HEK293T (cell line): ENCODE measurements at regions not wholly inside any gene's neighbourhood (a gene's known extent, or its start where the extent isn't known, plus 50 kb on each side); places are given as distances from the start of the nearest gene placed in this dataset.

ENCODE experiments used
- CTCF ChIA-PET: fragments of 350-600 bp; formaldehyde crosslinking; extraction: SDS; loops from one replicate; lab custom pipeline; 2021; ENCODE audit warnings: antibody characterized with exemption, inconsistent platforms; lab: Yijun Ruan, JAX
- POLR2A ChIA-PET: fragments of 350-600 bp; formaldehyde crosslinking; extraction: SDS; loops from one replicate; lab custom pipeline; 2020; ENCODE audit warnings: antibody characterized with exemption, inconsistent platforms; lab: Yijun Ruan, JAX
- DNase-seq: peaks from one replicate; pipeline ENCODE4 v3.0.0; 2012; ENCODE audit warnings: mixed read lengths; ENCODE audit errors: extremely low spot score
- ARNT ChIP-seq: fragments of 450-650 bp; IDR thresholded peaks from 2 replicates; pipeline ENCODE4 v1.6.1; 2017; ENCODE audit warnings: mild to moderate bottlenecking
- BHLHE40 ChIP-seq: fragments of 450-650 bp; IDR thresholded peaks from 2 replicates; pipeline ENCODE4 v1.6.1; 2016; ENCODE audit warnings: mild to moderate bottlenecking, moderate library complexity, borderline replicate concordance
- CTBP1 ChIP-seq: fragments of 450-650 bp; IDR thresholded peaks from 2 replicates; pipeline ENCODE4 v1.6.1; 2016; ENCODE audit warnings: borderline replicate concordance
- ELF4 ChIP-seq: fragments of 450-650 bp; IDR thresholded peaks from 2 replicates; pipeline ENCODE4 v1.6.1; 2017; ENCODE audit warnings: antibody characterized with exemption
- FOXA1 ChIP-seq: fragments of 450-650 bp; IDR thresholded peaks from 2 replicates; pipeline ENCODE4 v1.6.1; 2016; ENCODE audit warnings: mild to moderate bottlenecking
- FOXK2 ChIP-seq: fragments of 450-650 bp; IDR thresholded peaks from 2 replicates; pipeline ENCODE4 v1.6.1; 2016; ENCODE audit warnings: mild to moderate bottlenecking
- FOXM1 ChIP-seq: fragments of 450-650 bp; IDR thresholded peaks from 2 replicates; pipeline ENCODE4 v1.6.1; 2017; ENCODE audit warnings: mild to moderate bottlenecking, borderline replicate concordance
- HDGF ChIP-seq: fragments of 450-650 bp; IDR thresholded peaks from 2 replicates; pipeline ENCODE4 v1.6.1; 2017; ENCODE audit warnings: antibody characterized with exemption, borderline replicate concordance
- L3MBTL2 ChIP-seq: fragments of 450-650 bp; conservative IDR thresholded peaks from 2 replicates; pipeline ENCODE4 v1.6.1; 2016; ENCODE audit warnings: mild to moderate bottlenecking
- LEF1 ChIP-seq: fragments of 450-650 bp; IDR thresholded peaks from 2 replicates; pipeline ENCODE4 v1.6.1; 2017; ENCODE audit warnings: mild to moderate bottlenecking, borderline replicate concordance
- NFRKB ChIP-seq: fragments of 450-650 bp; IDR thresholded peaks from 2 replicates; pipeline ENCODE4 v1.6.1; 2016; ENCODE audit warnings: mild to moderate bottlenecking, moderate library complexity
- PKNOX1 ChIP-seq: fragments of 450-650 bp; IDR thresholded peaks from 2 replicates; pipeline ENCODE4 v1.6.1; 2016
- SP1 ChIP-seq: fragments of 450-650 bp; IDR thresholded peaks from 2 replicates; pipeline ENCODE4 v1.6.1; 2017
- SUZ12 ChIP-seq: fragments of 450-650 bp; IDR thresholded peaks from 2 replicates; pipeline ENCODE4 v1.6.1; 2016; ENCODE audit warnings: mild to moderate bottlenecking
- TARDBP ChIP-seq: fragments of 450-650 bp; IDR thresholded peaks from 2 replicates; pipeline ENCODE4 v1.6.1; 2016
- ZNF384 ChIP-seq: fragments of 450-650 bp; IDR thresholded peaks from 2 replicates; pipeline ENCODE4 v1.6.1; 2016

GRCh38 chr3:80549173-80549572 lies 781.4 kb upstream of the ROBO1 start:
- ChIA-PET POLR2A (no interaction called here), CTCF (no interaction called here)
- TF ChIP-seq FOXK2 (no peak), SP1 (no peak), FOXA1 (no peak), ARNT (no peak), BHLHE40 (no peak), LEF1 (no peak), NFRKB (no peak), SUZ12 (no peak), PKNOX1 (no peak), TARDBP (no peak), ZNF384 (no peak), ELF4 (no peak), HDGF (no peak)
- DNase-seq: no peak

DNA sequence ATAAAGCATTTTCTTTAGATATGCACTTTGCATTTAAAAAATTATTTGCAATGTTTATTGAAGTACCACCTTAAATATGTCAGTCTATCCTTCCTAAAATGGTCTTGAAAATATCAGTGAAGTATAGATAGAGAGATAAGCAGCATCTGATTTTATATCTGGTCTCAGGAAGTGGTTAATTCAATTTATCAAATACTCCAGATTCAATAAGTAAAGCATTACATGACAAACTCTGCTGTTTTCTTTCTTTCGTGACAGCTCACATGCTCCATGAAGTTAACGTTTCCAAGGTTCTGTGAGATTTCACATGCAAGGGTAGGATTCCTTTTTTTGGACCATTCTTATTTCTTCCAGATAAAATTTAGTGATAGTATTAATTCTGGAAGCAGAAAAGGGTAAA lies 775.4 kb upstream of the ROBO1 start:
- TF ChIP-seq PKNOX1 (no peak), FOXK2 (no peak), ELF4 (no peak), CTBP1 (no peak), BHLHE40 (no peak)
- POLR2A ChIA-PET: no interaction called here
- CTCF ChIA-PET: no interaction called here
- DNase-seq: no peak

DNA sequence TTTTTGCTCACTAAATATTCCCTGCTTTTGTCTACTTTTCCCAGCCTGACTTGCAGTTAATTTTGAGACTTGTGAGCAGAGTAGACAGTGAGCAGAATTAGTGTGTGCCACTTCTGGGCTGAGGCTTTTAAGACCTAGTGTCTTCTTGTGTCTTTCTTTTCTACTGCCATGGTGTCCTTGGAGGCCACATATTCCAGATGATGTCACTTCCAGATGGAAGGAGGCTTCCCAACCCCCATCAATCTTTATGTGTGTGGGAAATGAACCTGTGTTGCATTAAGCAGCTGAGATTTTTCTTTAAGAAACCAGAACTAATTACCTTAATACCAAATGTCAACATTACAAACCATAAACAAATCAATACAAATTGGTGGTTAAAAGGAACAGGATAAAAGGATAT lies 774.7 kb upstream of the ROBO1 start:
- DNase-seq: no peak
- TF ChIP-seq FOXM1 (no peak), HDGF (no peak), ZNF384 (no peak), SP1 (no peak), FOXK2 (no peak), CTBP1 (no peak), PKNOX1 (no peak)
- POLR2A ChIA-PET: no interaction called here
- CTCF ChIA-PET: no interaction called here

GRCh38 chr3:80537680-80538079 lies 769.9 kb upstream of the ROBO1 start:
- DNase-seq: no peak
- POLR2A ChIA-PET: no interaction called here
- CTCF ChIA-PET: no interaction called here
- no peak for TF ChIP-seq SP1
- no peak for TF ChIP-seq SUZ12
- TF ChIP-seq LEF1: no peak
- TF ChIP-seq FOXA1: no peak
- TF ChIP-seq NFRKB: no peak
- no peak for TF ChIP-seq CTBP1
- no peak for TF ChIP-seq TARDBP
- TF ChIP-seq ELF4: no peak
- no peak for TF ChIP-seq FOXK2
- TF ChIP-seq PKNOX1: no peak
- TF ChIP-seq ZNF384: no peak
- TF ChIP-seq FOXM1: no peak
- TF ChIP-seq BHLHE40: no peak
- TF ChIP-seq L3MBTL2: no peak
- no peak for TF ChIP-seq ARNT
- TF ChIP-seq HDGF: no peak

DNA sequence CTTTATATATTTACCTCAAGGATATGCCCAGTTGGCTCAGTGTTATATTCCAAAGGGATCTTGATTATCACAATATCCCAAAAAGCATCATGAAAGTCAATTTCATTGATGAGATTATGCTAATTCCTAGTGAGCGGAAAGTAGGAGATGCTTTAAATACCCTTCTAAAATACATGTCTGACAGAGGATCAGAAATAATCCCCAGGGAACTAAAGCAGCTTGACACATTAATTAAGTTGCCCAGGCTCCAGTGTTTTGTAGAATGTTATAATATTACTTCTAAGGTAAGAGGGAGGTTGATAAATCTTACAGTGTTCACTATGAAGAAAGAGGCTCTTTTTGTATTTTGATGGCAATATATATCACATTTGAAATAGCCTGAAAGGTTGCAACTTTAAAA lies 767.5 kb upstream of the ROBO1 start:
- no peak for DNase-seq
- no peak for TF ChIP-seq NFRKB
- TF ChIP-seq L3MBTL2: no peak
- no peak for TF ChIP-seq FOXK2
- TF ChIP-seq ZNF384: no peak
- no peak for TF ChIP-seq HDGF
- no peak for TF ChIP-seq LEF1
- TF ChIP-seq ARNT: no peak
- TF ChIP-seq TARDBP: no peak
- no peak for TF ChIP-seq FOXM1
- no peak for TF ChIP-seq SUZ12
- no peak for TF ChIP-seq SP1
- no peak for TF ChIP-seq FOXA1
- TF ChIP-seq PKNOX1: no peak
- no peak for TF ChIP-seq ELF4
- TF ChIP-seq BHLHE40: no peak
- POLR2A ChIA-PET: no interaction called here
- CTCF ChIA-PET: no interaction called here

GRCh38 chr3:80533553-80533952 lies 765.8 kb upstream of the ROBO1 start:
- CTCF ChIA-PET: no interaction called here
- POLR2A ChIA-PET: no interaction called here
- no peak for DNase-seq
- TF ChIP-seq TARDBP: no peak
- no peak for TF ChIP-seq ELF4
- no peak for TF ChIP-seq FOXM1
- TF ChIP-seq LEF1: no peak
- TF ChIP-seq FOXA1: no peak
- no peak for TF ChIP-seq BHLHE40
- TF ChIP-seq FOXK2: no peak
- no peak for TF ChIP-seq CTBP1
- no peak for TF ChIP-seq HDGF
- no peak for TF ChIP-seq NFRKB
- no peak for TF ChIP-seq ARNT
- TF ChIP-seq L3MBTL2: no peak
- no peak for TF ChIP-seq SUZ12
- TF ChIP-seq ZNF384: no peak
- no peak for TF ChIP-seq PKNOX1
